ENCODE measurements at regions not wholly inside any gene's neighbourhood (a gene's known extent, or its start where the extent isn't known, plus 50 kb on each side); places are given as distances from the start of the nearest gene placed in this dataset.

- TF ChIP-seq YY1 (IDR thresholded peaks at IDR 0.05; ENCODE audit: insufficient read depth, insufficient read length) (no peak), ZNF274 (IDR thresholded peaks at IDR 0.05; ENCODE audit: low read depth, low read length) (no peak)
Measured at GRCh38 chr10:63718006-63718405, 196.8 kb downstream of the REEP3 start.

Data from NT2/D1 (cell line).